ENCODE measurements at regions not wholly inside any gene's neighbourhood (a gene's known extent, or its start where the extent isn't known, plus 50 kb on each side); places are given as distances from the start of the nearest gene placed in this dataset.
"Not testable (repeated sequence)": the region's sequence is repeated elsewhere in the genome, so short reads cannot be mapped to it uniquely, and the experiment has no call there.

DNA sequence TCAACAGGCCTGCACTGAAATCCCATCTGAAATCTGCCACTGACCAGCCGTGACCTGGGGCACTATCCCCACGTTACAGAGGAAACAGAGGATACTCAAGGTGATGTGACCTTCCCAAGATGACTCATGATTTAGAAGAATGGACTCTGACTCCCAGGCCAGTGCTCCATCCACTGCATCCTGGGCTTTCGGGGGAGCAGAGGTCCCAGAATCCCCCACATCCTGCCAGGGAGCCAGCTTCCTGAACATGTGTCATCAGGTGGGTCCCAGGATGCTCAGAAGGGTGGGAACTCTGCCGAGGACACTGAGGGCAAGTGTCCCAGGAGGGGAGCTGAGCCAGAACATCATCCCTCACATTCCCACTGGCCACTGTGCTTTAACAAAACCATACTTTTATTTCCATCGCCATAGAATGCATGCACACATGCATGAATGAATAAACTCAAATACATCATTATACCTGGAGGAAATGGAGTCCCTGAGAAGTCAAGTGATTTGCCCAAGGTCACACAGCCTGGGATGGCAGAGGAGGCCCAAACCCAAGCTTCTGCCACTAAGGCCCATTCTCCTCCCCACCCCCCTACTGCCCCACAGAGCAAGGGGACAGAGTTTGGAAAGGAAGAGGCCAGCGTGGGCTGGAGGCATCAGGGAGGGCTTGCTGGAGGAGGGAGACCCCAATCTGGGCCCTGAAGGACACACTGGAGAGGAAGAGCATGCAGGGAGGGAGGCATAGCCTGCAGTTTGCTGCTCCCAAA lies 189.4 kb downstream of the MATN1 start:
- H3K9me3 Mint-ChIP-seq (ENCODE audit: low read depth): no peaks in the 10 kb centered on the region
- H3K27me3 Mint-ChIP-seq: peaks cover 11% of the 10 kb centered on the region
- H3K36me3 Mint-ChIP-seq: no peaks in the 10 kb centered on the region
- DNase-seq (peak; percentile 25), ATAC-seq (no peak)
- no peak overlapping the region for H3K4me3 Mint-ChIP-seq
- H3K27ac Mint-ChIP-seq: no peak overlapping the region
- no peaks in the 10 kb centered on the region for H3K4me1 Mint-ChIP-seq
- CTCF ChIA-PET: no interaction called here

DNA sequence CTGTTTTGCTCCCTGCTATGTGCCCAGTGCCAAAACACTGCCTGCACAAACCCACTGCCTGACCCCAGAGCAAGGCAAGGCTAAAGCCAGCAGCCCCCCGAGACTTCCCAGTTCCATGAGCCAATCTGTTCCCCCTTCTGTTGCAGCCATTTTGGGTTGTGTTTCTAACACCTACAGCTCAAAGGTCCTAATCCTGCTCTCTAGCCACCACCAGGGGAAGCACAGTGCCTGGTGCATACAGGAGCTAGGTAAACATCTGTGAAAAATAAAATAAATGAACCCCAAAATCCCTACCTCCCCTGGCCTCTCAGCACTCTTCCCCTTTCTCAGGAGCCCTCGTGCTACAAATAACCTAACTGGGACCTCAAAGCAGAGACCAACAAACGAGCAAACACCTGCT lies 190.2 kb downstream of the MATN1 start:
- Mint-ChIP-seq H3K4me3 (no peak overlapping the region), H3K4me1 (no peaks in the 10 kb centered on the region), H3K36me3 (no peaks in the 10 kb centered on the region), H3K27ac (no peak overlapping the region), H3K9me3 (ENCODE audit: low read depth) (no peaks in the 10 kb centered on the region), H3K27me3 (peaks cover 14% of the 10 kb centered on the region)
- no peak for ATAC-seq
- peak; percentile 19 for DNase-seq
- CTCF ChIA-PET: no interaction called here

DNA sequence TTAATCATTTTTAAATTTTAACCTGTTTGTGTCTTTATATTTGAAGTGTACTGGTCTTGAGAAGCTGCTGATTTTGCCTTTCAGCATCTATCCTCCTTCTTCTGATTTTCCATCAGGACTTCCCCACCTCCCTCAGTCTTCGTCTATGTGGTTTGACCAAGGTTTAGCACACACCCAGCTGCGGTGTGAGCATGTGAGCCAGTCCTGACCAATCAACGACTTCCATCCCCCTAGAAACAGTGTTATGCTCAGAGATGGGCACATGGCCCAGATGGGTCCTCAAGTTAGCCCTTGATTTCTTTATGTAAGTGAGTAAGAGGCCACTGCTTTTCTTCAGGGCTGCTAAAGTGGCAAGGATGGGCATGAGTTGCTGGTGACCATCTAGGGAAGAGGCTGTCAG lies 190.8 kb downstream of the MATN1 start:
- no peak overlapping the region for H3K4me3 Mint-ChIP-seq
- CTCF ChIA-PET: no interaction called here
- peak; percentile 11 for DNase-seq
- H3K9me3 Mint-ChIP-seq (ENCODE audit: low read depth): no peaks in the 10 kb centered on the region
- H3K27ac Mint-ChIP-seq: no peak overlapping the region
- H3K4me1 Mint-ChIP-seq: no peaks in the 10 kb centered on the region
- H3K27me3 Mint-ChIP-seq: peaks cover 14% of the 10 kb centered on the region
- ATAC-seq: no peak
- H3K36me3 Mint-ChIP-seq: no peaks in the 10 kb centered on the region

DNA sequence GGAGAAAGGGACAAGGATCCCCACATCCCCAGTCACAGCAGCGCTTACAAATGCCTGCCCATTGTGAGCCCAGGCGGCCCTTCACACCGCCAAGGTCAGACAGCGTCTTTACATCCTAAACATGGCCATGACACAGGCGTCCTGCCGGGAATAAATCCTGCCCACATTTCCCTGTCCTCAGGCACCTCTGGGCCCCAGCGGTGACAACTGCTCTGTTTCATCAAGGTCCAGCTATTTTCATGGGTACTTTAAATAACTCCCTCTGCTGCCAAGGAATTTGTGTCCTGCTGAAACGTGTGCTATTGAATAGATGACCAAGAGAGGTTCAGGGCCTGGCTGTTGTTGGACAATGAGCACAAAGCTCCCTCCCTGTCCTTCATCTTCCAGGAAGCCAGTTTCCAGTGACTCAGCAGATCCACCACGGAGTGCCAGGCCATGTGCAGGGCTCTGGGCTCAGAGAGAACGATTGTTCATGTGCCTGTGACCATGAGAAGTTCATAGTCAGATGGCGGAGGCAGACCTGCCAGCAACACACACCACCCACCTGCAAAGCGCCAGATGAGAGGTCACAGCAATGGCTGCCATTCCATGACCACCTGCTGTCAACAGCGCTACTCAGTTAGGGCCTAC lies 195.8 kb downstream of the MATN1 start:
- Mint-ChIP-seq H3K27me3 (peaks cover 8% of the 10 kb centered on the region), H3K9me3 (ENCODE audit: low read depth) (no peaks in the 10 kb centered on the region), H3K4me1 (no peaks in the 10 kb centered on the region), H3K27ac (no peak overlapping the region), H3K36me3 (no peaks in the 10 kb centered on the region), H3K4me3 (no peak overlapping the region)
- DNase-seq (no peak), ATAC-seq (no peak)
- CTCF ChIA-PET: no interaction called here

DNA sequence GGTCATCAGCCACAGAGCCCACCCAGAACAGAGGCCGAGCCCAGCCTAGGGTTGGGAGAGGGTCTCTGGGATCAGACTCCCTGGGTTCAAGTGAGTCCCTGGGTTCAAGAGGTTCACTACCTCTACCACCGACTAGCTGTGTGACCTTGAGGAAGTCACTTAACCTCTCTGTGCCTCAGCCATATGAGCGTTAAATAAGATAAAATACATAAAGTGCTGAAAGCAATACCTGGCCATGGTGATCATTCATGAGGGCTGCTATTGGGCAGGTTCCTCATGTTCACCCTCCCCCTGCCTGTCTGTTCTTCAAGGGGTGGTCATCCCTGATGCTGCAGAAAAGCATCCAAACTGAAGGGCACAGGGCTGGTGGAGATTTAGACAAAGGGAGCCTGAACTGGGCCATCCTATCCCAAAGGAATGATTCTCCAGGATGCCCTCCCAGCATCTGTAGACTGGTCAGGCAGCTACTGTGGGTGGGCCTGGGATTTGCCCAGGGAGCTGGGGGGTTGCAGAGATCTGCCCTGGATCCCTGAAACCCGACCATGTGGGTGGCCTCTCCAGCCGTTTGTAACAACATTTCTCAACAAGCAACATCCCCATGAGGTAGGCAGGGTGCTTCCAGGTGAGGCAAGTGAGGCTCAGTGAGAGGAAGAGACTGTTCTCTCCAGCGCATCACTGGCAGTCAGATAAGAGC lies 196.6 kb downstream of the MATN1 start:
- Mint-ChIP-seq H3K36me3 (no peaks in the 10 kb centered on the region), H3K4me3 (no peak overlapping the region), H3K4me1 (no peaks in the 10 kb centered on the region), H3K27me3 (peaks cover 7% of the 10 kb centered on the region), H3K9me3 (ENCODE audit: low read depth) (no peaks in the 10 kb centered on the region), H3K27ac (no peak overlapping the region)
- DNase-seq: no peak
- CTCF ChIA-PET: no interaction called here
- no peak for ATAC-seq

DNA sequence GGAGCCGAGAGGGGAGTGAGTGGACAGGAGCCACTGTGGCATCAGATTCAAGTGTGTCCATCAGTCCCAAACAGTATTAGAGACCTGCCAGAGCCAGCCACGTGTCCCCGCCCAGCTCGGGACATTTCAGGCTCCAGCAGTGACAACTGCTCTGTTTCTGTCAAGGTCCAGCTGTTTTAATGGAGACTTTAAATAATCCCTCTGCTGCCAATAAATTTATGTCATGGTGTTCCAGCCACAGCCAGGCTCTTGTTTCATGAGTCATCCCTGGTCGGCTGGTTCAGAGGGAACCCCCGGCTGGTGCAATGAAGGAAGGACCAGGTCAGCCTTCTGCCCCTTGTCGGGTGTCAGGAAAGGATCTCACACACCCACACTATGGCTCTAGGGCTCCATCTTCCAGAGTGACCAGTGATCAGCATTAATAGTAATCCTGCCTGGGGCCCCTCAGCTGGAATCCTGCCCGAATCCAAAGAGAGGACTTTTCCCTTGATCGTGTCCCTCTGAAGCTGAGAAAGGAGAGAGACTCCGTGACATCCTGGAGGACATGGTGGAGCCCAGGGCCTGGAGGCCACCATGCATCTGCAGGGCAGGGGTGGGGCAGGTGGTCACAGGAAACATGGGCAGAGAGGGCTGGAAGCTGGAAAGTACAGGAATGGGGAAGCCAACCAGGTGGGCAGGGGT lies 197.3 kb downstream of the MATN1 start:
- Mint-ChIP-seq H3K4me3 (no peak overlapping the region), H3K9me3 (ENCODE audit: low read depth) (no peaks in the 10 kb centered on the region)
- no peak for DNase-seq

DNA sequence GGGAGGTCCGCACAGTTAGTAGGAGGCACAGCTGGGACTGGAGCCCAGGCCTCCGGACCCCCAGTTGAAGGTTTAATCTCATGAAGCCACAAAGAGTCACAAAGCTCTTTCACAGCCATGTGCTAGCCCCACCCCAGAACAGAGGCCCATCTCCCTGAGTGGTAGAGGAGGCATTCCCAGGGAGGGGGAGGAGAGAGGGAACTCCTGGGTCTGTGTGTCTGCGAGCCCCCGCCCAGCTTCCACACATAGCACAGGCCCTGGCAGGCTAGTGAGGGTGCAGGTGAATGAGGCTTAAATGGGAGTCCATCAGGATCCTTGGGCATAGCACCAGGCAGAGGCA lies 197.8 kb downstream of the MATN1 start:
- CTCF ChIA-PET: no interaction called here

More for the DNA sequence above, 197.3 kb downstream of the MATN1 start:
- CTCF ChIA-PET: no interaction called here
- ATAC-seq: no peak
- Mint-ChIP-seq H3K27ac (no peak overlapping the region), H3K36me3 (no peaks in the 10 kb centered on the region), H3K4me1 (no peaks in the 10 kb centered on the region), H3K27me3 (peaks cover 7% of the 10 kb centered on the region)

DNA sequence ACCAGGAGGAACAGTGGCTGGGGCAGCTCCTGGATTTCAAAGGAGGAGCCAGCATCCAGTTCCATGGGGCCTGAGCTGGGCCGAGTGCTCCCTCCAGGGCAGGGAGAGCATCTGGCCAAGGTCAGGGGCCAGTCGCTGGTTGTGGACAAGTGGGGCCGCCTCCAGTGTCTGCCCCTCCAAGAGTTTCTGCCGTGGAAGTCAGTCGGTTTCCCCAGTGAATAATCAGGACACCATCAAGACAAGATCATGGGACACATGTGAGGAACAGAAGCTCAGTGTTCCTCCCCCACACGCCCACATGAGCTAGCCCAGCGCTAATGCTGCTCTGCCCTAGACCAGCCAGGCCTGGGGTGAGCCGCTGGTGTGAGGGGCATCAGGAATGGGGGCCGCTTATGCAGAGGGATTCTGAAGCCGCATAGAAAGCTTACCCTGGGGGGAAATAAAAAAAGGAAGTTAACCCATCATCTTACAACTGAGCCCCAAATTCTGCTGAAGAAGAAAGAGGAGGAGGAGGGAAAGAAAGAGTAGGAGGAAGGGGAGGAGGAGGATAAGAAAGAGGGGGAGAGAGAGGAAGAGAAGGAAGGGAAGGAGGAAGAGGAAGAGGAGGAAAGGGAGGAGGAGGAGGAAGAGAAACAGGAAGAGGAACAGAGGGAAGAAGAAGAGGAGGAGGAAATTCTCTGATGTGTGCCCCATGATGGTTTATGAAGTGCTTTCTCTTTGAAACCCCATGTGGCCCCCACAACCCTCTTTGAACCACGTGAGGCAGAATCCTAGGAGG lies 198.4 kb downstream of the MATN1 start:
- Mint-ChIP-seq H3K27ac (no peak overlapping the region), H3K4me1 (no peaks in the 10 kb centered on the region), H3K36me3 (no peaks in the 10 kb centered on the region), H3K27me3 (peaks cover 4% of the 10 kb centered on the region), H3K9me3 (ENCODE audit: low read depth) (no peaks in the 10 kb centered on the region), H3K4me3 (no peak overlapping the region)
- ATAC-seq: no peak
- no peak for DNase-seq
- CTCF ChIA-PET: no interaction called here

More for the DNA sequence above, 197.8 kb downstream of the MATN1 start:
- ATAC-seq (no peak), DNase-seq (no peak)
- H3K27me3 Mint-ChIP-seq: peaks cover 6% of the 10 kb centered on the region
- H3K4me1 Mint-ChIP-seq: no peaks in the 10 kb centered on the region
- no peaks in the 10 kb centered on the region for H3K36me3 Mint-ChIP-seq
- no peak overlapping the region for H3K27ac Mint-ChIP-seq
- H3K9me3 Mint-ChIP-seq (ENCODE audit: low read depth): no peaks in the 10 kb centered on the region
- no peak overlapping the region for H3K4me3 Mint-ChIP-seq

DNA sequence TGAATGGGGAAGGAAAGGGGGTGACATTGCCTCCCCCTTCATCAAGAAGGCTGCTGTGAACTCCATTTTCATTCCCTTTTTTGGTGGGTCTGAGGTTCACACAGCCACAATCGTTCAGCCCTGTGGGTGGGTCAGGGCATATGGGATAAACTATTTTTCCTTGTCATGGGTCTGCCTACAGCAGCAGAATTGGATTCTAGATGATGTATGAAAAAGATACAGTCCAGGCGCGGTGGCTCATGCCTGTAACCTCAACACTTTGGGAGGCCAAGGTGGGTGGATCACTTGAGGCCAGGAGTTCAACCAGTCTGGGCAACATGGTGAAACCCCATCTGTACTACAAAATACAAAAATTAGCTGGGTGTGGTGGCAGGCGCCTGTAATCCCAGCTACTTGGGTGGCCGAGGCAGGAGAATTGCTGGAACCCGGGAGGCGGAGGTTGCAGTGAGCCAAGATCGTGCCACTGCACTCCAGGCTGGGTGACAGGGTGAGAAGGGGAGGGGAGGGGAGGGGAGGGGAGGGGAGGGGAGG lies 199.3 kb downstream of the MATN1 start:
- H3K9me3 Mint-ChIP-seq (ENCODE audit: low read depth); H3K4me3 Mint-ChIP-seq; H3K27me3 Mint-ChIP-seq; H3K36me3 Mint-ChIP-seq; H3K4me1 Mint-ChIP-seq; H3K27ac Mint-ChIP-seq; CTCF ChIA-PET; ATAC-seq: not testable (repeated sequence)
- DNase-seq: peak; percentile 11

DNA sequence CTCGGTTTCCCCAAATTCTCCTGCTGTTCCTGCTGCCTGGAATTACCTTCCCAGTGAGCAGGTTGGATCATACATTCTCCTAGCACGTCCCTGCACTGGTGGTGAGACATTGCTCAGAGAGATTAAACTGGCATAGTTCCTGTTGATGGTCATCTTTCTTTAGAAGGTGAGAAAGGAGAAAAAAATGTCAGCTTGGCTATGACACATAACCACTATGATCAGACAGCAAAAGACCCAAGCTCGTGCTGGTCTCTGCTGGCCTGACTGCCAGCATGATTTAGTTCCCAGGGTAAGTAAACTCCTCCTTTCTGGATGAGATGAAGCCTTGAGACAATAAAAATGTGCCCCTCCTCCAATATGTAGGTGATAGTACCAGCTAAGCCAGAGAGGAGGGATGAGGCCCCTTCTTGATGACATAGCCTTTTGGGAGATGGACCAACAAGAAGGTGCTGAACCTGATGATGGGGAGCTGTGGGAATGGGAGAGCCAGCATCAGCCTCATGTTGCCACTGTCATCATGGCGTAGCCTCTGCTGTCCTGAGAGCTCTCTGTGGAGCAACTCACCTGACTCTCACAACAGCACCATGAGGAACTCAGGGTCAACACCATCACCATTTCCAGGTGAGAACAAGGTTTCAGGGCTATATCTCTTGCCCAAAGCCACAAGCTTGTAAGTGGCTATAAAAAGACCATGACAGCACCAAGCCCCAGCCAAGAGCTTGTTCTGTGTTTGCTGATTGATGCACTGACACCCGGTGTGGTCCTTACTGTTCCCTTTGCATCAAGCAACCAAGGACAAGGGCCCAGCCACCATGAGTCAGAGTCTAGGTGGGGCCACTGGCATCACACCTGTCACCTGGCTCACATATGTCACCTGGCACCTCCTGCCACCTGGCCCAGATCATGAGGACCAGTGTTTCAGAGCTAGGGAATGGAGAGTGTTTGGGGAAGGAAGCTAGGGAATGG lies 200.0 kb downstream of the MATN1 start:
- no peaks in the 10 kb centered on the region for H3K9me3 Mint-ChIP-seq (ENCODE audit: low read depth)
- no peak overlapping the region for H3K4me3 Mint-ChIP-seq
- H3K27ac Mint-ChIP-seq: no peak overlapping the region
- peak; percentile 11 for DNase-seq
- CTCF ChIA-PET: no interaction called here
- no peaks in the 10 kb centered on the region for H3K36me3 Mint-ChIP-seq
- no peak for ATAC-seq
- no peaks in the 10 kb centered on the region for H3K4me1 Mint-ChIP-seq
- H3K27me3 Mint-ChIP-seq: no peaks in the 10 kb centered on the region

DNA sequence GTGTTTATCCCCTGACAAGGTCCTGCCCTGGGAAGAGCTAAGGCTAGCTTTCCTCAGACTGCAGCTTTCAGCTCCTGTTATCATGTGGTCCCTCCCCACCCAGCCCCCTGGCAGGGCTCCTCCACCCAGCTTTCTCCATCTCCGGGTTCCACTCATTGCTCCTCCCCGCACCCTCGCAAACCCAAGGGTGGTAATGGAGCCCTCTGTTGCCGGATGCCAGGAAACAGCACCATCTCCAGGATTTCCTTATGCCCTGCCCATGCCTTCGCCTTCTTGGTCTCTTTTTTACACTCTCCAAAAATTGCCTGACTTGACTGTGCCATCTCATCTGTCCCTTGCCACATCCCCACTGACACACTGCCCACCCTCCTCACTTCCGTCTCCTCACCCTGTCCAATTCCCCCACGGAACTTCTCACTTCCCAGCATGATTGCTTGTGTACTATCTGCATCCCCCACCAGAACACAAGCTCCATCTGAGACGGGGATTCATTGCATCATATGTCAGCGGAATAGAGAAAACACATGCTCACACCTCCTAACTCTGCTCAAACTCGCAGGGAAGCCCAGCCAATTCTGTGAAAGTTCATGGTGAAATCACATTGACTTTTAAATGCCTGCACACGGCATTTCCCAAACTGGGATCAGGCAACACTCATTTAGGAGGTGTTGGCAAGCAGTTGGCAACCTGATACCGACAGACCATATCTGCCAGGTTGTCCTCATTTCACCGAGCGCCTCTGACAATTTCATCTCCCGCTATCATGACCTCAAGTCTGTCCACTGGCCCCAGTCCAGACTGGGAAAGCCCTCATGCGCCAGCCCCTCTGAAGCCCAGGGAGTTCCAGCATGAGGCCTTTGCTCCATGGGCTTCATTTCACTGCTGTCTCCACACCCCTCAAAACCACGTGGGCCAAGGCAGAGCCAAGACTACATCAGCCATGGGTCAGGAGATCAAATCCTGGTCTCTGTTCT lies 201.1 kb downstream of the MATN1 start:
- Mint-ChIP-seq H3K9me3 (ENCODE audit: low read depth) (no peaks in the 10 kb centered on the region), H3K4me1 (no peaks in the 10 kb centered on the region), H3K27ac (no peak overlapping the region), H3K4me3 (no peak overlapping the region), H3K36me3 (no peaks in the 10 kb centered on the region), H3K27me3 (no peaks in the 10 kb centered on the region)
- CTCF ChIA-PET: no interaction called here
- DNase-seq: peak; percentile 19
- no peak for ATAC-seq

Measured in activated CD8-positive, alpha-beta memory T cell treated with anti-CD3 and anti-CD28 coated beads, Interleukin-2, amount 10 ng/mL, durations not matched to agents 7 days and 5 days (primary cell).